SIG-M5 treated with dmso at 0.1 percent for 504 hours (cell line): ENCODE measurements at regions not wholly inside any gene's neighbourhood (a gene's known extent, or its start where the extent isn't known, plus 50 kb on each side); places are given as distances from the start of the nearest gene placed in this dataset.

ENCODE experiments used
- DNase-seq: peaks from one replicate; lab custom pipeline; 2025; ENCODE audit not compliant: unreplicated experiment; lab: John Stamatoyannopoulos, UW

DNA sequence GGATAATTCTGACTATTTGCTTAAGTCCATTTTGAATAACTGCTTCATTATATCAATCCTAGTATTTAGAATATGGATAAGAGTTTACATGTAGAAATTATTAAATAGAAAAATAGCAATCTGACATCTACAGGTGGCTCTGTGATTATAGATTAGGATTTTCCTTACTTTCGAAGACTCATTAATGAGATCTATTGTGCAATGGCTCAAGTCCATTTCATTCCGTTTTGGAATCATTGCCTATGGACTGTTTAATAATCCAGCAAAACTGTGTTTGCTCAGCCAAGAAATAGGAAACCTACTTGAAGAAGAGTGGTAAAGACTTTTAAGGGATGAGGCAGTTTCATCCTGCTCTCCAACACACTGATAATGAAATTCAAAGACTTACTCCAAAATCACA lies 67.8 kb upstream of the SSTR1 start:
- DNase-seq = no peak

DNA sequence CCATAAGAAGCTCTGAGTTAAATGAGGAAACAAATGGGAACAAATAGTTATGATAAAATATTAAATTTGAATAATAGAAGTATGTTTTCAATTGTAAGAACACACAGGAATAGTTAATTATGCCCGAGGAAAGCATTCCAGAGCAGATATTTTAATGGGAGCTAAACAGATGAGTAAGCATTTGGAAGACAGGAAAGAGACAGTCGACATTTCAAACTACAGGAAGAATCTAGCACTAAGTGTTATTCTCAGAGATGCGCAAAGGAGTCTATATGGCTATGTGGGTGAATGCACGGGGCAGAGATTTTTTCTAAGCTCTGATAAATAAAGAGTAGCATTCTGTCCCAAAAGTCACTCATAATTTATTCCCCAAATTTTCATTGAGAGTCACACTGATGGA lies 64.5 kb upstream of the SSTR1 start:
- no peak for DNase-seq

DNA sequence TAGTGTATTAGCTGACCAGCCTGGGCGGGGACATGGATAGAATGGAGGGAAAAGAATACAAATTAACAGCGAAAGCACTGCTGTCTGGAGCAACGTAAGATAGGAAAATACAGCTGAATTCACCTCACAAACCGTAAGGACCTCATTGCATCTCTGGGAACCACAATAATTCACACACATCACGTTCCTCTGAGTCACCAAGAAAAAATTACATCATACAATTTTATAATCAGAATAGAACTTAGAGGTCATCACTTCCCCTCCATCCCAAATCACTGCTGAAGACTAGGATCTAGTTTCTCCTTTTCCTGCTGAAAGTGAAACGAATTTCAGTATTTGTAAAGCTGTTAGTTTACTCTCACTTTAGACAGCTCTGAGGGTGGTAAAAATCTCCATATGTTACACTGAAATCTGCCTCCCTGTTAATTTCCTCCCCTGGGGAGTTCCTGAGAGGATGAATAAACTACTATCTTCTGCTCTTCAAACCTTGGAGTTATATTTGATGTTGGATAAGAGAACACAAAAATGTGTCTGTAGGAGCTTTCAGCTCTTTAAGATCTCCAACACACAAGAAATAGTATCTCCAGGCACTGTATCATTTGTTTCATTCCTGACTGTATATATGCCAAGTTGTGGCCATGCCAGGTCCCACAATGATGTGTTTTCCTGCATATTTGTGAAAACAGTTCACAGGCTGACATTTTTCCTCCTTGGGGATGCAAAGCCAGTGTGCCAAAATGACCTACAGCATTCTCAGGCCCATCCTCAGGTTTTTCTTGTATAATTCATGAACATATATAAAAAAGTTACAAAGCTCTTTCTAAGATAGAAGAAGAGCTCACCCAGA lies 63.8 kb upstream of the SSTR1 start:
- DNase-seq = no peak

DNA sequence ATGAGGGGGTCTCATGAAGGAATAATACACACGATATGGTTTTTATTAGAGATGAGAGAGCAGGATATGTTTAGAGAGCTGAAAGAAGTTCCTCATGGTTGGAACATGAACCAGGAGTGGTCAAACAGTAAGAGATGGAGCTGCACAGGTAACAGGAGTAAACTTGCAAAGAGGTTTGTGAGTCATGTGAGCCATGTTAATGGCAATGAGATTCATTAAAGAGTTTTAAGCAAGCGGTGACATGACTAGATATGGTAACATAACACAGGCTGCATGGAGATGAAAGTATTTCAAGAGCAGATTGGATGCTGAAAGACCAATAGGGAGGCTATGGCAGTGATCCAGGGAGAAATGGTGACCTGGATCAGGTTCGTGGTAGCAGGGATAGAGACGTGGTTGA lies 62.6 kb upstream of the SSTR1 start:
- DNase-seq = no peak

DNA sequence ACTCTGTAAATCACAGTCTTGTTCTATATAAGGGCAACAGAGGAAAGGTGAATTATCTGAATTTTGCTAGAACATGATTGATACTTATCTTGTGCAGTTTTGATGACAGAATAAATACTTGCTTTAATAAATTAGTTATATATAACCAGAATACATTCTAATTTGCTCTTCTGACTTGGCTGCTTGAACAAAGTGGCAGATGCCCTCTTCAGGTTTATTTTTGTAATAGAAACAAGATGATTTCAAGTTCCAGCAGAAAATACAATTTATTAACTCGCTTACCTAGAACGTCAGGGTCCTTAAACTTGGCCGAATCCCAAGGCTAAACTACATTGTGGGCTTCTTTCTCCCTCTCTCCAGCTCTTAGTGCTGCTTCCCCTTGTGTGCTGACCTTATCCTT lies 57.6 kb upstream of the SSTR1 start:
- DNase-seq = no peak
